ENCODE measurements at regions not wholly inside any gene's neighbourhood (a gene's known extent, or its start where the extent isn't known, plus 50 kb on each side); places are given as distances from the start of the nearest gene placed in this dataset.
"Not testable (repeated sequence)": the region's sequence is repeated elsewhere in the genome, so short reads cannot be mapped to it uniquely, and the experiment has no call there.

GRCh38 chr1:206307442-206307841, 104.1 kb downstream of the SRGAP2 start:
- in situ Hi-C loops (cut with MboI; ENCODE audit: low pct_unique_long_range_greater_than_20kb, low sequenced_read_pairs); DNase-seq: not testable (repeated sequence)

DNA sequence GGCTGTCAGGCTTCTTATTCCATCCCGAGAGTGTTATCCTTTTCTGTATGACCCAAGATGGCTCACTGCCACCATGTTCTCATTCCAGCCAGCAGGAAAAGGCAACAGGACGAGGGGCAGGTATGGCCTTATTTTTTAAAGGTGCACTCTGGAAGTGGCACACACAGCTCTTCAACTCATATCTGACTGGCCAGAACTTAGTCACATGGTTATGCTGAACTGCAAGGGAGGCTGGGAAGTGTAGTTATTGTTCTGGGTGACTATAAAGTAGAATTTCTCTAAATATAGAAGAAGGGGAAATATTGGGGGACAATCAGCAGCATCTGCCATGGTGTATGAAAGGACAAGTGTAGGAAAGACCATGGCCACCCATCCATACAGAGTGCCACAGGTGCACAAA, 107.6 kb downstream of the SRGAP2 start:
- in situ Hi-C loops (cut with MboI; ENCODE audit: low pct_unique_long_range_greater_than_20kb, low sequenced_read_pairs); DNase-seq: not testable (repeated sequence)

DNA sequence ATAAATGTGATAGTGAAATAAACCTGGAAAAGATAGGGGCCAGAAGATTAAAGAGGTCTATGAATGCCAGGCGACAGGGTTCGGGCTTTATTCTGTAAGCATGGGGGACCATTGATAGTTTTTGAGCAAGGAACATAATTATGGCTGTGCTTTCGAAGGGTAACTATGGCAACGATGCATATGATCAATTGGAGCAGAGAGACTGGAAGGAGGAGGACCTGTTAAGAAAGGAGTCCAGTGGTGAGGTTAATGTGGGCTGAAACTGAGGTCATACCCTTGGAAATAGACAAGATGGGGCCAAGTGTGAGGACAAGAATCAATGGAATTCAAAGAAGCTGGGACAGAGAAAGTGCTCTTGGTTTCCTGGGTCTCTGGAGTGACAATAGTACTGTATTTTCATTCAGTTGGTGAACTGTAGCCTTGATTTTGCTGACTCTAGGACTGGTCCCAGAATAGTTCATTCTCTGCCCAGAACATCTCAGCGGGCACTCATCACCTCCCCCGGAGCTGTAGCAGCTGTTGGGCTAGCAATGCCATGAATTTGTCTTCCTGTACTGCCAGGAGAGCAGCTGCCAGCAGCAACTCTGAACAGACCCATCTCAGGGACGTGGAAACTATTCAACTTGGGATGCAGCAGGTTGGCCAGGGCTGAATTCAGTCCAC, 108.4 kb downstream of the SRGAP2 start:
- DNase-seq; in situ Hi-C loops (cut with MboI; ENCODE audit: low pct_unique_long_range_greater_than_20kb, low sequenced_read_pairs): not testable (repeated sequence)

GRCh38 chr1:206312274-206312665, 108.9 kb downstream of the SRGAP2 start:
- in situ Hi-C loops (cut with MboI; ENCODE audit: low pct_unique_long_range_greater_than_20kb, low sequenced_read_pairs); DNase-seq: not testable (repeated sequence)

- in situ Hi-C loops (cut with MboI; ENCODE audit: low pct_unique_long_range_greater_than_20kb, low sequenced_read_pairs); DNase-seq: not testable (repeated sequence)
Observed at GRCh38 chr1:206314951-206315636, 111.8 kb downstream of the SRGAP2 start.

DNA sequence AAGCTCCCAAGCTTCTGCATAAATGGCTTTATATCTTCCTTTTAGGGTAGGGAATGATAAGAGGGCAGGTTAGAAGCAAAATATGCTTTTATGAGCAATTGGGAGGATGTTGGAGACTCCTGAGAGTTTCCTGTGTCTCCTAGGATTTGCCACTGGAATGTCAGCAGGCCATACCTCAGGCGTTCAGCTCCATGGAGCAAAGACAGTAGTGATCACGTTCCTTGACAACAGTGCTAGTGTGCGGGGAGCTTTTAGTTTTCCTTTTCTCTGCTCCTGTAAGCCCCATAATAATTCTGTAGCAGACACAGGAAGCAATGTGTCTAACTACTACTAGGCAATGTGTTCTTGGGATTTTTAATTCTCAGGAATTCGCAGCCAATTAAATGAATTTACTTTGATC, 113.6 kb downstream of the SRGAP2 start:
- in situ Hi-C loops (cut with MboI; ENCODE audit: low pct_unique_long_range_greater_than_20kb, low sequenced_read_pairs); DNase-seq: not testable (repeated sequence)

- in situ Hi-C loops (cut with MboI; ENCODE audit: low pct_unique_long_range_greater_than_20kb, low sequenced_read_pairs); DNase-seq: not testable (repeated sequence)
Observed at GRCh38 chr1:206317878-206318514, 114.7 kb downstream of the SRGAP2 start.

GRCh38 chr1:206320227-206320626, 116.9 kb downstream of the SRGAP2 start:
- in situ Hi-C loops (cut with MboI; ENCODE audit: low pct_unique_long_range_greater_than_20kb, low sequenced_read_pairs); DNase-seq: not testable (repeated sequence)

DNA sequence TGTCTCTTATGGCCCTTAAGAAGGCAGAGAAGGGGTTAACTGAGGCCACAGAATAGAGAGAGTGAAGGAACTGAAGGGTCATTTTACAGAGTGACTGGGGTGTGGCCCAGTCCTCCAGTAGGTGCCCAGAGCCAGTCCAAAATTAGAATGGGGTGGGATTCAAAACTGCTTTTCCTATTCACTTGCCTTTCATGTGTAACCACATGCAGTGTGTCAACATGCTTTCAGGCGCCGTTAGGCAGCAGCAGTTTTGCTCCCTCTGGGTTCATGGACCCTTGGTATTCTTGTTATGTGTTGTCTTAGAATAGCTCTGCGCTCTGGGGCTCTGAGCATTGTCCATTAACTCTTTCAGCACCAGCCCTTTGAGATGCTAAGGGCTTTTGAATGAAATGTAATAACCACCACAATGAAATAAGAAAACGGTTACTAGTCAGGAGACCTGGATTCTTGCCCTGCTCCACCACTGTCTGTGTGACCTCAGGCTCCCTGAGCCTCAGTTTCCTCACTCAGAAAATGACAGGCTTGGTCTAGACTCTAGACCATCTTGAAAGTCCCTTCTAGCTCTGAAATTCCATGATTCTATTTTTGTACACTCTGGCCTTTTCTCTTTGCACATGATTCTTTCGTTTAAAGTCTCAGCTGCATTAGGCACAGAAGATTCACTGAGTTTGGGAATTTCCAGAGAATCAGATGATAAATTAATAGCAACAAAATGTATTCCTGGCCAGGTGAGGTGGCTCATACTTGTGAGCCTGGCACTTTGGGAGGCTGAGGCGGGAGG, 123.0 kb downstream of the SRGAP2 start:
- in situ Hi-C loops (cut with MboI; ENCODE audit: low pct_unique_long_range_greater_than_20kb, low sequenced_read_pairs); DNase-seq: not testable (repeated sequence)

GRCh38 chr1:206331597-206331996, 128.3 kb downstream of the SRGAP2 start:
- DNase-seq; in situ Hi-C loops (cut with MboI; ENCODE audit: low pct_unique_long_range_greater_than_20kb, low sequenced_read_pairs): not testable (repeated sequence)

GRCh38 chr1:206333316-206333715, 130.0 kb downstream of the SRGAP2 start:
- in situ Hi-C loops (cut with MboI; ENCODE audit: low pct_unique_long_range_greater_than_20kb, low sequenced_read_pairs); DNase-seq: not testable (repeated sequence)

DNA sequence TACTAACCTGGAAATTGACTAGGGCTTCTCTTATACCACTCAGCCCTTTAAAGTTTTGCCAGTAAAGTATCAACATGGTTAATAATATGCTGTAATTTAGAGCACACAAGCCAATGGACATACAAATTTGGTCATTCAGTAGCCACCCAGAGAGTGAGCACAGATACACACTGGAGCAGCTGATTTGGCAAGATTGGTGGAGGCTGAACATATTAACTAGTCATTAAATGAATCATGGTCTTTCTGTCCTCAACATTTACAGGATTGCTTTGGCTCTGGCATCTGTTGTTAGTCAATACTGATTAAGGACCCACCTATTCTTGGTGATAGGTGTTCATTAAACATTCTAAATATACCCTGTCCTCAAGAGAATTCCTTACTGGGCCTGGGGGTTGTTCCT, 130.6 kb downstream of the SRGAP2 start:
- in situ Hi-C loops (cut with MboI; ENCODE audit: low pct_unique_long_range_greater_than_20kb, low sequenced_read_pairs): not testable (repeated sequence)

GRCh38 chr1:206334481-206334880, 131.1 kb downstream of the SRGAP2 start:
- DNase-seq; in situ Hi-C loops (cut with MboI; ENCODE audit: low pct_unique_long_range_greater_than_20kb, low sequenced_read_pairs): not testable (repeated sequence)

More for the DNA sequence above, 130.6 kb downstream of the SRGAP2 start:
- DNase-seq: not testable (repeated sequence)

- in situ Hi-C loops (cut with MboI; ENCODE audit: low pct_unique_long_range_greater_than_20kb, low sequenced_read_pairs): not testable (repeated sequence)
Observed at GRCh38 chr1:206335162-206335561, 131.8 kb downstream of the SRGAP2 start.

DNA sequence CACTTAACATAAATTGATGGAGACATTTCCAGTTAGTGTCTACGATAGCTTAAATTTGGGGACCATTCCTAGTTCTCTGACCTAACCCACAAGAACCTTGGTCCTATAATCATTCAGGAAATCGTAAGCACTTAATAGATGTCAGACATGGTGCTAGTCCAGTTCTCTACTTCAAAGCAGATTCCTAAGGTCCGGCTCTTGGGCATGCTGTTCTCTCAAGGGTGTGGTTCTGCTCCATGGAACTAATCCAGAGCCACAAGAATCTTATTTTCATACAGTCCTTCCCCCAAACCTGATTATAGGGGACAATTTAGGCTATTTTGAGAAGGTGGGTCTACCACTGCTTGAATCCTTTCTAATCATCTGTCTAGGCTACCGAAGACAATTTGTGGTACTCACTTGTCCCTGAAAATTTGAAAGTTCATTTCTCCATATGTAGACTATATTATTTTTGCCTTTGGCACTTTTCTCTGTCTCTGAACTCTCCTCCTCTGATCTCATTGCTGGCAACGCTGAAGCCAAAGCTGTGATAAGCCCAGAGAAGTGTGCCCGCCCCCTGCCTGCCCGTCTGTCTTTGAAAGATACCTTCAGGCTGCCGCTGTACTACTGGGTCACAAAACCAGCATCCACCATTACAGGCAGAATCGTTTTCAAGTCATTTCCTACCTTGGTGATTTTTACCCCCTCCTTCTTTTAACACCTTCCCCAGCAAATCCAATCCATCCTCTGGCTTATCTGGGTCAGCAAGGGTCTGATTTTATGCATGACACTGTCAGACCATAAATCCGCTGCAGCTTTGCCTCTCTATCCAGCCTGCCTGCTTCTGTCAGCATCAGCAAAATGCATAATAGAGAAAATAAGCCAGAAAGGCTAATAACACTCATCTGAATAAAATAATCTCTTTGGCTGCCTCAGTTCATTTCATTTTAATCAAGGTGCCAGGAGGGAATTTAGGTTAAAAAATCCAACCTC, 132.8 kb downstream of the SRGAP2 start:
- DNase-seq; in situ Hi-C loops (cut with MboI; ENCODE audit: low pct_unique_long_range_greater_than_20kb, low sequenced_read_pairs): not testable (repeated sequence)

More at GRCh38 chr1:206335162-206335561, 131.8 kb downstream of the SRGAP2 start:
- not testable (repeated sequence) for DNase-seq

DNA sequence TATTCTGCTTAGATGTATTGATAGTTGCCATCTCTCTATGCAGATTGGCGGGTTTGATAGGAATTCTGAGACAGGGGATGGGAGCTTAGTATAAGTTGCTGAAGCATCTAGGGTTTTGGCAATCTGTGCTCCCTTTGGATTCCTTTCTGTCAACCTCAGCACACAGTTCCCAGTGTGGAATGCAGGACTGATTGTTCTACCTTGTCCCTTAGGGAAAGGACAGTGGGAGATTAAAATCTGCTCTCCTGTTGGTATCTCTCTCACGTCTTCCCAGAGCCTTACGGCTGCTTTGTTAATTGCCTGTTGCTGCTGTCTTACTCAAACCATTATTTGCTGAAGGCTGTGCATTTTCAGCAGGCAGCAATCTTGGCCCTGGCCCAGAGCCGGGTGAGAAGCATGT, 133.3 kb upstream of the IKBKE start:
- DNase-seq; in situ Hi-C loops (cut with MboI; ENCODE audit: low pct_unique_long_range_greater_than_20kb, low sequenced_read_pairs): not testable (repeated sequence)

DNA sequence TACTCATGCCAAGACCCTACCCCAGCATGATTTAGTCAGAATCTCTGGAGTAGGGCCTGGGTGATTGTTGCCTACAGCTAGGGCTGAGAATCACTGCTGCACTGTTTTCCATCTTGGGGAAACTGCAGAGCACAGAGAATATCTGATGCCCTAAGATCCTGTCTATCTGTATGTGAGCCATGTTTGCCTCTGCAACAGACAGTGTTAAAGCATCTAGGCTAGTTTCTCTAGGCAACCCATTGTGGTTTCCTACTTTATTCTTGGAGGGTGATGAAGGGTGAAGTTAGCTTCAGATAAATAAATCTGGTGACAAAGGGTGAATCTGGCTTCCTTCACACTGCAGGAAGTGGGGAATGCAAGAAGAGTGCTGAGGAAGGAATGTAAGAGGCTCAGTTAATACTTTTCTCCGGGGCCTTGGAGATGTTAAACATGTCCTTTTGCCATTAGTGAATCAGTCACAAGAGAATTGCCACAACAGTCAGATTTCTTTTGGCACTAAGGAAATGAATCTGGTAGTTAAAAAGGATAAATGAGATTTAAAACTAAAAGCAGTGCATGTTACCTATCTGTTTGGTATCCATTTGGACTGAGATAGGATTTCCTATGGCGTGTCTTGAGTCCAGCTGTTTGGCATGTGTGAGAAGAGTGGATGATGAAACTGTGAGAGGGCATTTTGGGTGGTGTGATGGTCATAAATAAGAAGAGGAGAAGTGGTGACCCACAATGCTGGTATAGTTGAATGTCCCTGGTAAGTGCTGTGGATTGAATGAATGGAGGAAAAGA, 119.6 kb upstream of the IKBKE start:
- DNase-seq; in situ Hi-C loops (cut with MboI; ENCODE audit: low pct_unique_long_range_greater_than_20kb, low sequenced_read_pairs): not testable (repeated sequence)
